GM23338 (cell line): ENCODE measurements at regions not wholly inside any gene's neighbourhood (a gene's known extent, or its start where the extent isn't known, plus 50 kb on each side); places are given as distances from the start of the nearest gene placed in this dataset.

Experiments used
- ATAC-seq: fragments of 200-7000 bp; cut with Tn5 transposase; 3 replicates; pipeline ENCODE4 v1.9.1; 2020
- DNase-seq: peaks from one replicate; pipeline ENCODE4 v3.0.0-alpha.2; 2015; ENCODE audit warnings: low spot score
- H2AFZ ChIP-seq: fragments of 200-600 bp; sonication (generic); 2 replicates; pipeline ENCODE4 v1.8.0; 2016; ENCODE audit warnings: antibody characterized with exemption, mild to moderate bottlenecking, moderate library complexity
- H3F3A ChIP-seq: fragments of 200-600 bp; sonication (generic); replicated peaks from 2 replicates; pipeline ENCODE4 v1.8.0; 2017; ENCODE audit warnings: antibody characterized with exemption, mixed run types, low read depth
- H3K27ac ChIP-seq: fragments of 200-600 bp; sonication (generic); 2 replicates; pipeline ENCODE4 v1.6.1; 2016; ENCODE audit warnings: low read depth
- H3K27me3 ChIP-seq: fragments of 200-600 bp; sonication (generic); 2 replicates; pipeline ENCODE4 v1.8.0; 2016; ENCODE audit warnings: mild to moderate bottlenecking, mixed run types, moderate library complexity; ENCODE audit not compliant: insufficient read depth
- H3K36me3 ChIP-seq: fragments of 200-600 bp; sonication (generic); 2 replicates; pipeline ENCODE4 v1.8.0; 2016; ENCODE audit warnings: mild to moderate bottlenecking; ENCODE audit not compliant: insufficient read depth
- H3K4me1 ChIP-seq: fragments of 200-600 bp; sonication (generic); 2 replicates; pipeline ENCODE4 v1.8.0; 2016; ENCODE audit warnings: mild to moderate bottlenecking, moderate library complexity; ENCODE audit not compliant: insufficient read depth
- H3K4me2 ChIP-seq: fragments of 200-600 bp; sonication (generic); 2 replicates; pipeline ENCODE4 v1.7.1; 2017; ENCODE audit warnings: mixed run types
- H3K4me3 ChIP-seq: fragments of 200-600 bp; sonication (generic); 2 replicates; pipeline ENCODE4 v1.6.1; 2016; ENCODE audit warnings: mixed run types
- H3K79me2 ChIP-seq: fragments of 200-600 bp; sonication (generic); replicated peaks from 2 replicates; pipeline ENCODE4 v1.8.0; 2017; ENCODE audit warnings: mild to moderate bottlenecking; ENCODE audit not compliant: insufficient read depth
- H3K9me2 ChIP-seq: fragments of 200-600 bp; sonication (generic); 2 replicates; pipeline ENCODE4 v1.8.0; 2017; ENCODE audit not compliant: insufficient read depth
- H4K20me1 ChIP-seq: fragments of 200-600 bp; sonication (generic); replicated peaks from 2 replicates; pipeline ENCODE4 v1.8.0; 2017; ENCODE audit warnings: mild to moderate bottlenecking; ENCODE audit not compliant: insufficient read depth
- H3K27ac Mint-ChIP-seq: 2 replicates; pipeline ENCODE4 v1.8.0; 2020; ENCODE audit warnings: inconsistent platforms, mild to moderate bottlenecking, moderate library complexity, mixed read lengths
- H3K27me3 Mint-ChIP-seq: 3 replicates; pipeline ENCODE4 v1.8.0; 2022; ENCODE audit warnings: low read depth, mild to moderate bottlenecking, moderate library complexity, mixed read lengths, inconsistent platforms; ENCODE audit not compliant: insufficient read depth, poor library complexity
- H3K36me3 Mint-ChIP-seq: 3 replicates; pipeline ENCODE4 v1.8.0; 2021; ENCODE audit warnings: low read depth, mild to moderate bottlenecking, inconsistent platforms, moderate library complexity, mixed read lengths
- H3K4me1 Mint-ChIP-seq: 3 replicates; pipeline ENCODE4 v1.8.0; 2020; ENCODE audit warnings: mild to moderate bottlenecking, inconsistent platforms, mixed read lengths
- H3K4me3 Mint-ChIP-seq: 3 replicates; pipeline ENCODE4 v1.8.0; 2021; ENCODE audit warnings: moderate library complexity, mild to moderate bottlenecking, inconsistent platforms, mixed read lengths
- H3K9me3 Mint-ChIP-seq: 3 replicates; pipeline ENCODE4 v1.8.0; 2020; ENCODE audit warnings: moderate library complexity, mild to moderate bottlenecking, inconsistent platforms, mixed read lengths
- ETS1 ChIP-seq: IDR thresholded peaks from 2 replicates; pipeline ENCODE4 v1.6.1; 2016; ENCODE audit warnings: antibody characterized with exemption
- EZH2phosphoT487 ChIP-seq: fragments of 200-600 bp; sonication (generic); IDR thresholded peaks from one replicate; pipeline ENCODE4 v1.8.1; 2018; ENCODE audit warnings: antibody characterized with exemption; ENCODE audit not compliant: unreplicated experiment
- NANOG ChIP-seq: IDR thresholded peaks from 2 replicates; pipeline ENCODE4 v1.6.1; 2016; ENCODE audit warnings: antibody characterized with exemption, borderline replicate concordance
- ZNF114 ChIP-seq: fragments of 250-450 bp; sonication (Bioruptor Pico); IDR thresholded peaks from 2 replicates; pipeline ENCODE4 v1.5.0; 2020; ENCODE audit warnings: mild to moderate bottlenecking, moderate library complexity
- ZNF331 ChIP-seq: fragments of 250-450 bp; sonication (Bioruptor Pico); IDR thresholded peaks from 2 replicates; pipeline ENCODE4 v1.5.0; 2020; ENCODE audit warnings: low read depth, mild to moderate bottlenecking, moderate library complexity
- TF ChIP-seq, protein P1 (sequence below): IDR thresholded peaks from one replicate; pipeline ENCODE4 v1.6.1; 2018; ENCODE audit warnings: antibody characterized with exemption; ENCODE audit not compliant: unreplicated experiment

- no peak for TF ChIP-seq ETS1
Measured at GRCh38 chr2:219765231-219765911, 137.9 kb downstream of the SLC4A3 start (continued).

DNA sequence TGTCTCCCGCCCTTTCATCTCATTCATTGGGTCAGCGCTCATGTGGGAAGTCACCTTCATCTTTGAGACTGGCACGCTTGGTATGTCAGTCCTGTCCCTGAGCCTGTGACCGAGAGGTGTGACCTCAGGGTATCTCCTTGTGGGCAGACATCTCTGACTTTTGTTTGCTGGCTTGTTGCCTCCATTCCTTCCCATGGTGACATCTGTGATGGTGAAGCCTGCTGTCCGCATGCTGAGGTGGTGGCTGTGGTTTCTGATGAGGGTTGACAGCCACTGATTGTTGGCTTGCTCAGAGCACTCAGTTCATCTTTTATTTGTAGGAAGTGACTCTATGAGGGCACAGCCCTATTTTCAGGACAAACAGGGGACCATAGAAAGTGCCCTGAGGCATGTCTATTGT is 139.2 kb downstream of the SLC4A3 start:
- Histone ChIP-seq H3F3A (no peaks in the 10 kb centered on the region), H3K36me3 (no peaks in the 10 kb centered on the region), H3K27ac (no peak overlapping the region), H3K9me2 (no peaks in the 10 kb centered on the region), H3K4me3 (no peak overlapping the region), H2AFZ (no peak overlapping the region), H3K79me2 (no peaks in the 10 kb centered on the region), H3K27me3 (no peaks in the 10 kb centered on the region), H3K4me1 (no peaks in the 10 kb centered on the region), H4K20me1 (no peaks in the 10 kb centered on the region), H3K4me2 (no peak overlapping the region)
- TF ChIP-seq, protein P1, sequence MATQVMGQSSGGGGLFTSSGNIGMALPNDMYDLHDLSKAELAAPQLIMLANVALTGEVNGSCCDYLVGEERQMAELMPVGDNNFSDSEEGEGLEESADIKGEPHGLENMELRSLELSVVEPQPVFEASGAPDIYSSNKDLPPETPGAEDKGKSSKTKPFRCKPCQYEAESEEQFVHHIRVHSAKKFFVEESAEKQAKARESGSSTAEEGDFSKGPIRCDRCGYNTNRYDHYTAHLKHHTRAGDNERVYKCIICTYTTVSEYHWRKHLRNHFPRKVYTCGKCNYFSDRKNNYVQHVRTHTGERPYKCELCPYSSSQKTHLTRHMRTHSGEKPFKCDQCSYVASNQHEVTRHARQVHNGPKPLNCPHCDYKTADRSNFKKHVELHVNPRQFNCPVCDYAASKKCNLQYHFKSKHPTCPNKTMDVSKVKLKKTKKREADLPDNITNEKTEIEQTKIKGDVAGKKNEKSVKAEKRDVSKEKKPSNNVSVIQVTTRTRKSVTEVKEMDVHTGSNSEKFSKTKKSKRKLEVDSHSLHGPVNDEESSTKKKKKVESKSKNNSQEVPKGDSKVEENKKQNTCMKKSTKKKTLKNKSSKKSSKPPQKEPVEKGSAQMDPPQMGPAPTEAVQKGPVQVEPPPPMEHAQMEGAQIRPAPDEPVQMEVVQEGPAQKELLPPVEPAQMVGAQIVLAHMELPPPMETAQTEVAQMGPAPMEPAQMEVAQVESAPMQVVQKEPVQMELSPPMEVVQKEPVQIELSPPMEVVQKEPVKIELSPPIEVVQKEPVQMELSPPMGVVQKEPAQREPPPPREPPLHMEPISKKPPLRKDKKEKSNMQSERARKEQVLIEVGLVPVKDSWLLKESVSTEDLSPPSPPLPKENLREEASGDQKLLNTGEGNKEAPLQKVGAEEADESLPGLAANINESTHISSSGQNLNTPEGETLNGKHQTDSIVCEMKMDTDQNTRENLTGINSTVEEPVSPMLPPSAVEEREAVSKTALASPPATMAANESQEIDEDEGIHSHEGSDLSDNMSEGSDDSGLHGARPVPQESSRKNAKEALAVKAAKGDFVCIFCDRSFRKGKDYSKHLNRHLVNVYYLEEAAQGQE: no peak
- TF ChIP-seq EZH2phosphoT487 (no peak), ZNF331 (CRISPR knock-in tag) (no peak), ZNF114 (CRISPR knock-in tag) (no peak), ETS1 (no peak), NANOG (no peak)
- Mint-ChIP-seq H3K9me3 (no peaks in the 10 kb centered on the region; the same call in 1 of the 3 replicates), H3K4me3 (no peak overlapping the region), H3K36me3 (no peaks in the 10 kb centered on the region; the same call in 2 of the 3 replicates), H3K27ac (no peak overlapping the region), H3K4me1 (no peaks in the 10 kb centered on the region), H3K27me3 (no peaks in the 10 kb centered on the region)
- no peak for DNase-seq
- ATAC-seq: no peak
